ENCODE measurements at regions not wholly inside any gene's neighbourhood (a gene's known extent, or its start where the extent isn't known, plus 50 kb on each side); places are given as distances from the start of the nearest gene placed in this dataset.

DNA sequence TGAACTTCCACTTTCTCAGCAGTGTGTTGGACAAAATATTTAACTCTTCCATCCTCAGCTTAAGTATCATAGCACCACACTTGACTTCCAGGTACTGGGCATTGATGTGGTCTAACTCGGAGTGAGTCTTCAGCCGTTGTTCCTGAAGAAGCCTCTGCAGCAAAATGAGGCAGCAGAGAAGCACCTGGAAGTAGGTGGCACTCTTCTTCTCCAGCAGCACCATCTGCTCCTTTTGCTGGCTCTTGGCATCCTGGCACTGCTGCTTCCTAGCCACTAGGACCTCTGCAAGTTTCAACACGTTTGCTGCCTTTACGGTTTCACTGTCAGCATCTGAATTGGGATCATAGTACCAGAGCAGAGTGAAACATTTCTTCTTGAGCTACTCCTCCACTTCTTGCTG, 162.5 kb upstream of the GORAB start:
- no peaks in the 10 kb centered on the region for H3K4me1 Mint-ChIP-seq
- H3K4me3 Mint-ChIP-seq: no peak overlapping the region
- no peaks in the 10 kb centered on the region for H3K36me3 Mint-ChIP-seq (ENCODE audit: low read depth)
- peaks cover 6% of the 10 kb centered on the region for H3K27me3 Mint-ChIP-seq (ENCODE audit: low read depth)
- TF ChIP-seq, protein P1, sequence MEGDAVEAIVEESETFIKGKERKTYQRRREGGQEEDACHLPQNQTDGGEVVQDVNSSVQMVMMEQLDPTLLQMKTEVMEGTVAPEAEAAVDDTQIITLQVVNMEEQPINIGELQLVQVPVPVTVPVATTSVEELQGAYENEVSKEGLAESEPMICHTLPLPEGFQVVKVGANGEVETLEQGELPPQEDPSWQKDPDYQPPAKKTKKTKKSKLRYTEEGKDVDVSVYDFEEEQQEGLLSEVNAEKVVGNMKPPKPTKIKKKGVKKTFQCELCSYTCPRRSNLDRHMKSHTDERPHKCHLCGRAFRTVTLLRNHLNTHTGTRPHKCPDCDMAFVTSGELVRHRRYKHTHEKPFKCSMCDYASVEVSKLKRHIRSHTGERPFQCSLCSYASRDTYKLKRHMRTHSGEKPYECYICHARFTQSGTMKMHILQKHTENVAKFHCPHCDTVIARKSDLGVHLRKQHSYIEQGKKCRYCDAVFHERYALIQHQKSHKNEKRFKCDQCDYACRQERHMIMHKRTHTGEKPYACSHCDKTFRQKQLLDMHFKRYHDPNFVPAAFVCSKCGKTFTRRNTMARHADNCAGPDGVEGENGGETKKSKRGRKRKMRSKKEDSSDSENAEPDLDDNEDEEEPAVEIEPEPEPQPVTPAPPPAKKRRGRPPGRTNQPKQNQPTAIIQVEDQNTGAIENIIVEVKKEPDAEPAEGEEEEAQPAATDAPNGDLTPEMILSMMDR (conservative IDR thresholded peaks at IDR 0.05): no peak
- no peak for DNase-seq (ENCODE audit: low read depth, low spot score)
- no peak overlapping the region for H3K27ac Mint-ChIP-seq (ENCODE audit: unreplicated experiment)
- H3K9me3 Mint-ChIP-seq: no peaks in the 10 kb centered on the region

DNA sequence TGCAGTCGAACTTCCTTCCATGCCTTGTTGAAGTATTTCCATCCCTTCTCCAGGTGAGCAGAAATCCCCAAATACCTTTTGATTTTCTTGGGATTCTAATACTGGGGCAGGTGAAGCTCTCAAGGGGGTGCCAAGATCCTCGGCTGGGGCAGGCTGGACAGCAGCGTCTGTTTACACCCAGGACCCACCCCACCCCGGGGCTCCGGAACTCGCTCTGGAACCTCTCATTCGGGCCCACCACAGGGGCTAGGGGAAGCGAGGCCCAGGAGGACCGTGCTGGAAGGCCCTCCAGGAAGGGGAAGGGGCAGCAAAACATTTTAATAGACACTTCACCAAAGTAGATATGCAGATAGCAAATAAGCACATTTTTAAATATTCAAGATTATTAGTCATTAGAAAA, 161.9 kb upstream of the GORAB start:
- no peak overlapping the region for H3K4me3 Mint-ChIP-seq
- TF ChIP-seq, protein P1 (conservative IDR thresholded peaks at IDR 0.05): no peak
- no peak for DNase-seq (ENCODE audit: low read depth, low spot score)
- no peaks in the 10 kb centered on the region for H3K36me3 Mint-ChIP-seq (ENCODE audit: low read depth)
- H3K4me1 Mint-ChIP-seq: no peaks in the 10 kb centered on the region
- no peaks in the 10 kb centered on the region for H3K9me3 Mint-ChIP-seq
- peaks cover 2% of the 10 kb centered on the region for H3K27me3 Mint-ChIP-seq (ENCODE audit: low read depth)
- H3K27ac Mint-ChIP-seq (ENCODE audit: unreplicated experiment): no peak overlapping the region

DNA sequence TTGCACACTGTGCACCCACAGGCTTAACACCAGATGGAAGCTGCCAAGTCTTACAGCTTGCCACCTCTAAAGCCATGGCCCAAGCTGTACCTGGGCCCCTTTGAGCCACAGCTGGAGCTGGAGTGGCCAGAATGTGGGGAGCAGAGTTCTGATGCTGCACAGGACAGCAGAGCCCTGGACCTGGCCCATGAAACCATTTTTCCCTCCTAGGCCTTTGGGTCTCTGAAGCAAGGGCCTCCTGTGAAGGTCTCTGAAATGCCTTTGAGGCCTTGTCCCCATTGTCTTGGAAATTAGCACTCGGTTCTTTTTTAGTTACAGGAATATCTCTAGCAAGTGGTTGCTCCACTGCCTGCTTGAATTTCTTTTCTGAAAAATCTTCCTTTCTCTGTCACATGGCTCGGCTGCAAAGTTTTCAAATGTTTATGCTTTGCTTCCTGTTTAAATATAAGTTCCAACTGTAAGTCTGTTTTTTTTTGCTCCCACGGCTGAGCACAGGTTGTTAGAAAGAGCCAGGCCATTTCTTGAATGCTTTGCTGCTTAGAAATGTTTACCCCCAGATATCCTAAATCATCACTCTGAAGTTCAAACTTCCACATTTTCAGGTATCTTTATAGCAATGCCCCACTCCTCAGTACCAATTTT, 156.8 kb upstream of the GORAB start:
- Mint-ChIP-seq H3K4me3 (no peak overlapping the region), H3K4me1 (no peaks in the 10 kb centered on the region), H3K27me3 (ENCODE audit: low read depth) (peaks cover 16% of the 10 kb centered on the region), H3K36me3 (ENCODE audit: low read depth) (no peaks in the 10 kb centered on the region), H3K27ac (ENCODE audit: unreplicated experiment) (no peak overlapping the region), H3K9me3 (peaks cover 3% of the 10 kb centered on the region)
- DNase-seq (ENCODE audit: low read depth, low spot score): no peak
- TF ChIP-seq, protein P1 (conservative IDR thresholded peaks at IDR 0.05): no peak

DNA sequence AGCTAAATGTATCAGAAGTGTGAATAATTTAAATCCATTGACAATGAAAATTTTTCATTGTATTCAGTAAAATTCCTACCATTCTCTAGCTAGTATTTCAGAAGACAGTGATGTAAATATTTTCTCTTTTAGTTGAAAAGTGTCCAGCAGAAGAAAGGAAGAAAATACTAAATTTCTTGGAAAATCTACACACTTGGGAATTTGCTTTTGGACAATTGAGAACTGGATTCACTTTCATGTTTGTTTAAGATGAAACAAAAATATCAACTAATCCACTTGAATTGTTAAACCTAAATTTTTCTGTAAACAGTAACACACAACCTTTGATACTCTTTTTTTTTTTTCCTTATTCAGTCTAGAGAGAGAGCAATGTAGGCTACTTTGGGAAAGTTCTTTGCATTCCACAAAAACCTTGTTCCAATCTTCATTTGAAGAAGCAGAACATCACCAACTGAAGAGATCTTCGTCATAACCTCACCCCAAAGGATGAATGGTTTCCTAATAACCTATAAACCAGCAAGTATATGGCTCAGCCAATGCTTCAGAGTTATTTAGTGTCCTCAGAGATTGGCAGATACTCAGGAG, 155.1 kb upstream of the GORAB start:
- Mint-ChIP-seq H3K4me3 (no peak overlapping the region), H3K27me3 (ENCODE audit: low read depth) (peaks cover 27% of the 10 kb centered on the region), H3K4me1 (no peaks in the 10 kb centered on the region), H3K9me3 (peaks cover 3% of the 10 kb centered on the region), H3K27ac (ENCODE audit: unreplicated experiment) (no peak overlapping the region), H3K36me3 (ENCODE audit: low read depth) (no peaks in the 10 kb centered on the region)
- no peak for DNase-seq (ENCODE audit: low read depth, low spot score)
- TF ChIP-seq, protein P1 (conservative IDR thresholded peaks at IDR 0.05): no peak

DNA sequence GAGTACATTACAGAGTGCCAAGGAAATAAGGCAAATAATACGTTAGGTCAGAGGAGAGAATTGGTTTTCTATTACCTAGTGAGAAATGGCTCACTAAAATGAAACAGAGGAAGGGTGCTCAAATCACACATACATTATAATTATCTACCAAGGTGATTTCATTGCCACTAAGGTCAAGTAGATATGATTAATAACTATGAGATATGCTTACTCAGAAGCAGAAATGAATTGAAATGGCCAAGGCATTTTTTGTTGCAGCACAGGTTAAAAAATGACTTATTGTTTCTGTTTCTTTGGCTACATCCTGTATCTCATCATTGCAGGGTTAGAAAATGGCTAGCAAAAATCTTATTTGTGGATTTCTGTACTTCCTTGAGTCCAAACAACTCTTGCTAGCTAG, 154.5 kb upstream of the GORAB start:
- Mint-ChIP-seq H3K4me1 (no peaks in the 10 kb centered on the region), H3K9me3 (peaks cover 3% of the 10 kb centered on the region), H3K27me3 (ENCODE audit: low read depth) (peaks cover 32% of the 10 kb centered on the region), H3K4me3 (no peak overlapping the region), H3K36me3 (ENCODE audit: low read depth) (no peaks in the 10 kb centered on the region), H3K27ac (ENCODE audit: unreplicated experiment) (no peak overlapping the region)
- TF ChIP-seq, protein P1 (conservative IDR thresholded peaks at IDR 0.05): no peak
- DNase-seq (ENCODE audit: low read depth, low spot score): no peak

Data from neural crest cell (in vitro differentiated cells).